HG02642 (cell line): ENCODE measurements at regions not wholly inside any gene's neighbourhood (a gene's known extent, or its start where the extent isn't known, plus 50 kb on each side); places are given as distances from the start of the nearest gene placed in this dataset.
"Not testable (repeated sequence)": the region's sequence is repeated elsewhere in the genome, so short reads cannot be mapped to it uniquely, and the experiment has no call there.

Experiments
- ATAC-seq: cut with Tn5 transposase; IDR thresholded peaks from one replicate; pipeline ENCODE4 v1.9.1; 2021; ENCODE audit warnings: mild to moderate bottlenecking; ENCODE audit not compliant: unreplicated experiment, poor library complexity

GRCh38 chr5:165351342-165351741 lies 1845.9 kb downstream of the MAT2B start:
- no peak for ATAC-seq

DNA sequence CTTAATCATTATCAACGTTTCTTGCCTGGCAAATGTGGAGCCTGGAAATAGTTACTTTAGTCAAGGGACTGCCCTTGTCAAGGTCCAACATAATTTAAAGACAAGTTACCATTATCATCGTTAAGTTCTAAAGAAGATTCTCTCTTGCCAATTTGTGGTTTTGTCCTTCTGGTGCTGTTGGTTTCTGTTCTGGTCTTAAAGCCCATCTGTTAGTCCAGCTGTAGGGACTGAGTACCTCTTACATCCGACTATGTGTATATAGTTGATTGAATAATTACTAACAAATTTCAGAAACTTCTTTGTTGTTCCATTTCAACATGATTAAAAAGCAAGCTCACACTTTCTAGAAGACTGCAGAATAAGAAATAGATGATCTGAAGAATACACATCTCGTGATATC lies 1854.9 kb downstream of the MAT2B start:
- no peak for ATAC-seq

- no peak for ATAC-seq
Measured at GRCh38 chr5:165360784-165361542, 1855.5 kb downstream of the MAT2B start.

DNA sequence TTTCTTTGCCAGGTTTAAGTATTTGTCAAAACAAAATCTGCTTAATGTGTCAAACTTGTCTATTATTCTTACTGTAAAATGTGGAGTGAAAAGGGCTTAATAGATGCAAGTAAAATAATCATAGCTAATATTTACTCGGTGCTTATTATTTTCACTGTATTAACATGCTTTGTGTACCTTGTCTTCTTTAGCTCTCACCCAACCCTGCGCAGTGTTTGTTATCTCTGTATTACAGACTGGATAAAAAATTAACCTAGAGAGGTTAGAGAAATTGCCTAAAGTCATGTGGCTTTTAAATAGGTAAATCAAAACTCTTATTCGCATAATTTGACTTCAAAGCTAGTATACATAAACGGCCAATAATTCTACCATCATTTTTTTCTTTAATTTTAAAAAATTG lies 1864.8 kb downstream of the MAT2B start:
- no peak for ATAC-seq

DNA sequence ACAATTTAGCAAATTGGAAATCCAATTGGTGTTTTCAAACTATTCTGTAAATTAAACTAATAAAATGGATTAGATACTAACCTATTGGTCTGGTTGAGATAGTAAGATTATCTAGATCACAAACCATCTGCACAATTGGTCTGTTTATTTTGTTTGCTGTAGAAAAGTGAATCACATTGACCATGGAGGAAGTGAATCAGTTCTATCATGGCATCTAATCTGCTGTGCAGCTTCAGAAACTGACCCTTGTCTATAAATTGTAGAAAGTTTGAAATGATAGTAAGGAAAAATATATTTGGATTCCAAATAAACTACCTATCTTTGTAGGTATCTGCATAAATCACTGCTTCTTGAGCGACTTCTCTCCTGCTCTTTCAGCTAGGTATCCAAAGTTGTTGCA lies 1865.4 kb downstream of the MAT2B start:
- no peak for ATAC-seq

GRCh38 chr5:165375201-165375600 lies 1869.8 kb downstream of the MAT2B start:
- ATAC-seq, result no peak

DNA sequence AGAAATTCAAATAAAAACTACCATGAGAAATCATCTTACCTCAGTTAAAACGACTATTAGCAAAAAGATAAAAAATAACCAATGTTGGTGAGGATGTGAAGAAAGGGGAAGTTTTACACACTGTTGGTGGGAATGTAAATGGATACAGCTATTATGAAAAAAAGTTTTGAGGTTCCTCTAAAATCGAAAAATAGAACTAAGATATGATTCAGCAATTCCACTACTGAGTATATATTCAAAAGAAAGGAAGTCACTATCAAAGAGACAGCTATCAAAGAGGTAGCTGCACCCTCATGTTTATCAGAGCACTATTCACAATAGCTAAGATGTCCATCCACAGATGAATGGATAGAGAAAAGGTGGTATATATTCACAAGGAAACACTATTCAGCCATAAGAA lies 1888.4 kb downstream of the MAT2B start:
- no peak for ATAC-seq

DNA sequence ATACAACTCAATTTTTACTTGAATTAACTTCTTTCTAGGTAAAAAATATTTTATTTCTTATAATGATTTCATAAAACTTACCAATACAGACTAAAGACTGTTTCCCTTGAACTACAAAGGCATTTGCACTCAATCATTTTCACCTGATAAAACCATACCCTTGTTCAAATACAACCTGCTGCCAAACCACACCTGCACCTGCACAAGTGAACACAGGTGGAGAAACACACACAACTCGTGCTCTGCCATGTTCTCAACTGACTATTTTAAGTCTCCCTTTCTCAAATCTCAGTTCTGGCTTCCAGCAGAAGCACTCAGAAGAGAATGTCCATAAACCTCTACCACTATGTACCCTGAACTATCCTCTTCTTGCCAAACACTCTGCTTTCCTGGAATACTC lies 1892.1 kb downstream of the MAT2B start:
- no peak for ATAC-seq

DNA sequence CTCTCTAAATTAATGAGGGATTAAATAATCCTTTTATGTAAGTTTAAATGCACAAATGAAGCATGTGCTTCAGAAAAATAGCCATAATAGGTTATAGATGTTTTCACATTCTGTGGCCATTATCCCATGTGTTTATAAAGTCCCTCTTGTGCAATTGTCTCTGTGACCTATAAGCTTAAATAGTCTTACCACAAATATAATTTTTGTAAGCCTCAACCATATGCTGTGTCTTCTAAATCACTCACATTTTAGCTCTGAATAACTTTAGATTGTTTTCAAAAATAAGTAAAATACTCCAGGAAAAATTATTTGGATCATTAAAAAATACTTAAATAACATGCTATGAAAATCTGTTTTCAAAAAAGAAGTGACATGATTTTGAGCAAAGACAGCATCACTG lies 1894.7 kb downstream of the MAT2B start:
- no peak for ATAC-seq

DNA sequence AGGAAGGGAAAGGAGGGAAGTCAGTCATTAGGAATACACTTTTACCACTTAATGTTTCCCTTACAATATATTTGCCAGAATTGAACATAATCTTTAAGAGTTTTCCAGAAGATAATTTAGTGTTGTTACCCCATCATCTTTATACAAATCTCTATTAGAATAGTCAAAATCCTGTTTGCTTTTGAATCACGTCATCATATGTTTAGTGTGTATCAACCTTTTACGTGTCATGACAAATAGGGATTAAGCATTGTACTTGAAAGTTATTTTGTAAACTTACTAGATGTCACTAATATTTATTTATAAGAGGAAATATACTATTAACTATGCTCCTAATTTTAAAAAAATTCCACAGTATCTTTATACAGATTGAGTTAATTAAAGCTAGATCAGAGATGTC lies 1899.5 kb downstream of the MAT2B start:
- ATAC-seq, result no peak

GRCh38 chr5:165405340-165405739 lies 1899.9 kb downstream of the MAT2B start:
- no peak for ATAC-seq

GRCh38 chr5:165407352-165407751 lies 1901.9 kb downstream of the MAT2B start:
- ATAC-seq, result no peak

DNA sequence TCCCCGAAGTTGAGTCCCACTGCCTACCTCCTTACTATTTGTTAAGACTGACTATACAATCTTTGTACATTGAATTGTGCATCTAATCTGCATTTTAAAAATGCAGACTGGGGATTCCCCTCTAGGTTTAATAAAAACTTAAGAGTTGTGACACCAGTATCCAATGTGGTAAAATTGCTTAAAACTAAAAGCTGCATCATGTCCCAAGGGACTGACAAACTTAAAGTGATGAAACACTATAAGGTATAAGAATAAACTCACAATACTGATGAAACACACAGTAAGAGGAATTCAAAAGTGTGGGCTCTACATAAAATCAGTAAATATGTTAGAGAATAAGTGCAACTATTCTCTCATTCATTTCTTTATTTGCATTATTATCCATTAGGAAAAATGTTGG lies 1905.1 kb downstream of the MAT2B start:
- ATAC-seq, result no peak

- ATAC-seq, result not testable (repeated sequence)
Measured at GRCh38 chr5:165411532-165411931, 1906.1 kb downstream of the MAT2B start.

GRCh38 chr5:165420493-165420892 lies 1915.1 kb downstream of the MAT2B start:
- no peak for ATAC-seq

- no peak for ATAC-seq
Measured at GRCh38 chr5:165423697-165424299, 1918.4 kb downstream of the MAT2B start.

GRCh38 chr5:165425594-165425993 lies 1920.2 kb downstream of the MAT2B start:
- no peak for ATAC-seq

- no peak for ATAC-seq
Measured at GRCh38 chr5:165448753-165449152, 1943.3 kb downstream of the MAT2B start.

GRCh38 chr5:165457859-165458481 lies 1952.6 kb downstream of the MAT2B start:
- ATAC-seq, result no peak

DNA sequence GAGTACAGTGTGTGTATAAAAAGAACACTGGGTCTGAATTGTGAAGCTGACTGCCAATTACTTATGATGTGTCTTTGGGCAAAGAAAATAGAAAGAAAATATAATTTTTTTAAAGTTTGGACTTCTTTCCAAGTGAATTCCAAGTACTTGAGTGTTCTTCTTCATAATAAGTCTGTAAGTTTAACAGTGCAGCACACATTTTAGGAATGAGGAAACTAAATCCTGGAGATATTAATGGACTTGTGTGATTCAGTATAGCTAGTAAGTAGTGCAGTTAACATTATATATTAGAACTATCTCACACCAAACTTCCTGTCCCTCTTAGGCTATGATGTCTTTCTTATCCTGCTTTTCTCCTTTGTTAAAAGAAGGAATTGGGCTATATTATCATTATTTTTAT lies 1953.8 kb downstream of the MAT2B start:
- no peak for ATAC-seq

DNA sequence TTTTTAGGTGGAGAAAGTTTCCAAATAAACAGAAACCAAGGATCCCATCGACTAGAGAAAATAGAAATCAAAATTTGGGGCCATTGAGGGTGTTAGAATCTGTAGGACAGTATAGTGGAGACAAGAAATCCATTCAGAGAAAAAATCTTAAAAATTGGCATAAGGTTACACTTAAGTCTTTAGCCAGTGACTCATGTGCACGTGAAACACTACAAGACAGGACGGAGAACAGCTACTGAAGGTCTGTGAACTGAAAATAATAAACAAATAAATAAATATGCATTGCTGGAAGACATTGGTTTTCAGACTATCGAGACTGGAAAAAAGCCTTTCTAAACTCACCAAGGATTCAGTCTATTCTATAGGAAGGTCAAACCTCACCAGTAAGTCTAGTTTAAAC lies 1955.5 kb downstream of the MAT2B start:
- no peak for ATAC-seq

GRCh38 chr5:165477546-165477945 lies 1972.1 kb downstream of the MAT2B start:
- no peak for ATAC-seq
